ENCODE measurements at regions not wholly inside any gene's neighbourhood (a gene's known extent, or its start where the extent isn't known, plus 50 kb on each side); places are given as distances from the start of the nearest gene placed in this dataset.
"Not testable (repeated sequence)": the region's sequence is repeated elsewhere in the genome, so short reads cannot be mapped to it uniquely, and the experiment has no call there.

DNA sequence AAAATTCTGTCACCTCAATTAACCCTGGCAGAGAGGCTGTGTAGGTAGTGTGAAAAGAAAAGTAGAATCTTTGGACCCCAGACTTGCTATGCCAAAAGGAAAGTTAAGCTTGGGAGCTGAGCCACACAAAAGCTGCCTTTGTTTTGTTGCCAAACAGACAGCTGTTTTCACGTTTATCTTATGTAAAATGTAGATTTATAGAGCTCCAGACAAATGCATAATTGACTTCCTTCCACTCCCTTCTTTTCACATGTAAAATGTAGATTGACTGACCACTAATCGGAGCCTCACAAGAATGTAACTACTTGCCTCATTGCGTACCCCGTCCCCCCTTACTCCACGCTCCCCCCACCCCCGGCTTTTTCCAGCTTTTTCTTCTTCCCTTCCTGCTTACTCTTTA lies 2302.2 kb upstream of the RAG2 start:
- H3K14ac ChIP-seq (ENCODE audit: insufficient read depth, low read length) = no peak overlapping the region
- no peak overlapping the region for H2AFZ ChIP-seq (ENCODE audit: low read length)
- TF ChIP-seq, protein P1, sequence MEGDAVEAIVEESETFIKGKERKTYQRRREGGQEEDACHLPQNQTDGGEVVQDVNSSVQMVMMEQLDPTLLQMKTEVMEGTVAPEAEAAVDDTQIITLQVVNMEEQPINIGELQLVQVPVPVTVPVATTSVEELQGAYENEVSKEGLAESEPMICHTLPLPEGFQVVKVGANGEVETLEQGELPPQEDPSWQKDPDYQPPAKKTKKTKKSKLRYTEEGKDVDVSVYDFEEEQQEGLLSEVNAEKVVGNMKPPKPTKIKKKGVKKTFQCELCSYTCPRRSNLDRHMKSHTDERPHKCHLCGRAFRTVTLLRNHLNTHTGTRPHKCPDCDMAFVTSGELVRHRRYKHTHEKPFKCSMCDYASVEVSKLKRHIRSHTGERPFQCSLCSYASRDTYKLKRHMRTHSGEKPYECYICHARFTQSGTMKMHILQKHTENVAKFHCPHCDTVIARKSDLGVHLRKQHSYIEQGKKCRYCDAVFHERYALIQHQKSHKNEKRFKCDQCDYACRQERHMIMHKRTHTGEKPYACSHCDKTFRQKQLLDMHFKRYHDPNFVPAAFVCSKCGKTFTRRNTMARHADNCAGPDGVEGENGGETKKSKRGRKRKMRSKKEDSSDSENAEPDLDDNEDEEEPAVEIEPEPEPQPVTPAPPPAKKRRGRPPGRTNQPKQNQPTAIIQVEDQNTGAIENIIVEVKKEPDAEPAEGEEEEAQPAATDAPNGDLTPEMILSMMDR (conservative IDR thresholded peaks at IDR 0.05) = no peak
- H3T11ph ChIP-seq (ENCODE audit: low read length) = no peak overlapping the region
- H3K27me3 Mint-ChIP-seq (ENCODE audit: low read depth) = no peaks in the 10 kb centered on the region
- no CpG with 5 or more reads among the region's 6 CpGs for WGBS (ENCODE audit: extremely low coverage, insufficient read length, low lambda C conversion rate)
- no peak overlapping the region for H3K18ac ChIP-seq (ENCODE audit: insufficient read length, low read depth, low read length)
- H3K23me2 ChIP-seq (ENCODE audit: insufficient read length, low read depth, low read length, poor library complexity, severe bottlenecking) = no peaks in the 10 kb centered on the region
- H2BK12ac ChIP-seq (ENCODE audit: insufficient read length, low read depth, low read length) = no peak overlapping the region
- H4K5ac ChIP-seq (ENCODE audit: insufficient read length, low read depth, low read length) = no peak overlapping the region
- no peak overlapping the region for H4K91ac ChIP-seq (ENCODE audit: insufficient read length, low read depth, low read length)
- no peak overlapping the region for H2BK20ac ChIP-seq (ENCODE audit: low read depth, low read length, poor library complexity, severe bottlenecking)
- peak overlapping the region; percentile 8 for H3K4me2 ChIP-seq (ENCODE audit: insufficient read depth, insufficient read length, low read length)
- no peak overlapping the region for H2AK5ac ChIP-seq (ENCODE audit: insufficient read length, low read length)
- no peak overlapping the region for H3K56ac ChIP-seq (ENCODE audit: insufficient read length, low read depth, low read length)
- H3K4me1 ChIP-seq (ENCODE audit: insufficient read depth, low read length) = no peaks in the 10 kb centered on the region
- H4K20me1 ChIP-seq (ENCODE audit: control insufficient read depth, insufficient read depth, insufficient read length) = no peaks in the 10 kb centered on the region
- H3K36me3 Mint-ChIP-seq (ENCODE audit: insufficient read depth in 1 of 3, low read depth in 3 of 3) = no peaks in the 10 kb centered on the region; a peak in 1 of 7 replicates
- H4K8ac ChIP-seq (replicated peaks; ENCODE audit: insufficient read length, low read depth, low read length) = no peak overlapping the region
- H3K79me1 ChIP-seq (ENCODE audit: insufficient read depth, low read depth, low read length, poor library complexity, severe bottlenecking) = no peaks in the 10 kb centered on the region
- H3K23ac ChIP-seq (ENCODE audit: insufficient read length, low read depth, low read length) = no peak overlapping the region
- no peak overlapping the region for H2BK120ac ChIP-seq (ENCODE audit: low read depth, low read length, poor library complexity, severe bottlenecking)
- peak; percentile 28 for DNase-seq
- no peaks in the 10 kb centered on the region for H3K9me3 Mint-ChIP-seq
- no peaks in the 10 kb centered on the region for H3K79me2 ChIP-seq (ENCODE audit: insufficient read depth, low read length)
- no peak overlapping the region; a peak in 1 of 5 replicates for H3K4me3 Mint-ChIP-seq
- no peak overlapping the region for H3K9ac ChIP-seq (ENCODE audit: extremely low read depth, insufficient read length, low read length)
- H2BK15ac ChIP-seq (ENCODE audit: low read depth, low read length) = no peak overlapping the region
- H3K9me3 ChIP-seq (ENCODE audit: control insufficient read depth, low read depth, low read length) = no peaks in the 10 kb centered on the region
- no peaks in the 10 kb centered on the region for H3K27me3 ChIP-seq (ENCODE audit: insufficient read depth, low read length)
- peak overlapping the region; percentile 75 for H3K27ac ChIP-seq (ENCODE audit: insufficient read length, low read depth, low read length)
- peaks cover 25 to 31% of the 10 kb centered on the region in 2 experiments for H3K4me1 Mint-ChIP-seq
- H3K4ac ChIP-seq (ENCODE audit: low read depth, low read length) = no peak overlapping the region
- no peak overlapping the region for H2BK5ac ChIP-seq (ENCODE audit: insufficient read length, low read length)
- peak overlapping the region; percentile 69 to 92 (median 88); a peak in 6 of 7 replicates for H3K27ac Mint-ChIP-seq

- not testable (repeated sequence) for H2BK20ac ChIP-seq (ENCODE audit: low read depth, low read length, poor library complexity, severe bottlenecking); H3K4ac ChIP-seq (ENCODE audit: low read depth, low read length); H3K14ac ChIP-seq (ENCODE audit: insufficient read depth, low read length); H3K18ac ChIP-seq (ENCODE audit: insufficient read length, low read depth, low read length); H3K27ac ChIP-seq (ENCODE audit: insufficient read length, low read depth, low read length); H3T11ph ChIP-seq (ENCODE audit: low read length); H2BK5ac ChIP-seq (ENCODE audit: insufficient read length, low read length); H3K23me2 ChIP-seq (ENCODE audit: insufficient read length, low read depth, low read length, poor library complexity, severe bottlenecking); H4K20me1 ChIP-seq (ENCODE audit: control insufficient read depth, insufficient read depth, insufficient read length); H4K91ac ChIP-seq (ENCODE audit: insufficient read length, low read depth, low read length); H2BK15ac ChIP-seq (ENCODE audit: low read depth, low read length); H3K23ac ChIP-seq (ENCODE audit: insufficient read length, low read depth, low read length); H3K79me1 ChIP-seq (ENCODE audit: insufficient read depth, low read depth, low read length, poor library complexity, severe bottlenecking); H3K9ac ChIP-seq (ENCODE audit: extremely low read depth, insufficient read length, low read length); H3K9me3 ChIP-seq (ENCODE audit: control insufficient read depth, low read depth, low read length); H3K4me3 Mint-ChIP-seq; H4K8ac ChIP-seq (replicated peaks; ENCODE audit: insufficient read length, low read depth, low read length); H3K27me3 Mint-ChIP-seq (ENCODE audit: low read depth); H3K4me2 ChIP-seq (ENCODE audit: insufficient read depth, insufficient read length, low read length); H2AK5ac ChIP-seq (ENCODE audit: insufficient read length, low read length); H3K56ac ChIP-seq (ENCODE audit: insufficient read length, low read depth, low read length); H3K9me3 Mint-ChIP-seq; H3K27me3 ChIP-seq (ENCODE audit: insufficient read depth, low read length); H4K5ac ChIP-seq (ENCODE audit: insufficient read length, low read depth, low read length); H2BK12ac ChIP-seq (ENCODE audit: insufficient read length, low read depth, low read length); H3K27ac Mint-ChIP-seq; H3K79me2 ChIP-seq (ENCODE audit: insufficient read depth, low read length); H2AFZ ChIP-seq (ENCODE audit: low read length); H3K36me3 Mint-ChIP-seq (ENCODE audit: insufficient read depth in 1 of 3, low read depth in 3 of 3); DNase-seq; H2BK120ac ChIP-seq (ENCODE audit: low read depth, low read length, poor library complexity, severe bottlenecking); H3K4me1 ChIP-seq (ENCODE audit: insufficient read depth, low read length)
- H3K4me1 Mint-ChIP-seq = peaks cover 3 to 13% of the 10 kb centered on the region in 2 experiments; a peak in 2 of 4 replicates
- no CpG with 5 or more reads among the region's 6 CpGs for WGBS (ENCODE audit: extremely low coverage, insufficient read length, low lambda C conversion rate)
These were observed 2296.2 kb upstream of the RAG2 start for GRCh38 chr11:38894201-38894600.
